ENCODE measurements at regions not wholly inside any gene's neighbourhood (a gene's known extent, or its start where the extent isn't known, plus 50 kb on each side); places are given as distances from the start of the nearest gene placed in this dataset.
"Not testable (repeated sequence)": the region's sequence is repeated elsewhere in the genome, so short reads cannot be mapped to it uniquely, and the experiment has no call there.

- no peak overlapping the region for H3K27ac ChIP-seq (ENCODE audit: extremely low read length, insufficient read depth, low read length)
- ChIA-PET POLR2A (no interaction called here), CTCF (ENCODE audit: low intra/inter-chr PET ratio, low total read pairs) (no interaction called here)
- in situ Hi-C loops (cut with HindIII; ENCODE audit: extremely low pct_ligation_motif_present, low pct_unique_long_range_greater_than_20kb) (no loop called here), intact Hi-C loops (cut with micrococcal nuclease; ENCODE audit: unreplicated experiment) (no loop called here)
- H3K27me3 ChIP-seq (ENCODE audit: control insufficient read depth in 1 of 2, insufficient read depth in 2 of 2, low read length in 2 of 2), result no peaks in the 10 kb centered on the region
- 92% methylated on average over 5 of the region's 5 CpGs for WGBS (ENCODE audit: low lambda C conversion rate)
- no peaks in the 10 kb centered on the region for H3K9me3 ChIP-seq (ENCODE audit: low read length)
- peaks cover 23% of the 10 kb centered on the region for H3K4me1 ChIP-seq (ENCODE audit: insufficient read depth, low read length)
- FAIRE-seq, result no peak
- H3K36me3 ChIP-seq (replicated peaks in 1 of 2; ENCODE audit: control insufficient read depth in 1 of 2, insufficient read depth in 2 of 2, low read length in 2 of 2), result no peaks in the 10 kb centered on the region
- no peak for TF ChIP-seq ZNF772 (CRISPR knock-in tag; IDR thresholded peaks at IDR 0.05)
- TF ChIP-seq ZNF746 (CRISPR knock-in tag; IDR thresholded peaks at IDR 0.05), result no peak
- no peak for TF ChIP-seq ZNF7 (CRISPR knock-in tag; IDR thresholded peaks at IDR 0.05)
- TF ChIP-seq ZNF800 (CRISPR knock-in tag; IDR thresholded peaks at IDR 0.05), result no peak
- TF ChIP-seq YEATS4 (CRISPR knock-in tag; IDR thresholded peaks at IDR 0.05; ENCODE audit: borderline replicate concordance), result no peak
- TF ChIP-seq ZBTB8A (CRISPR knock-in tag; IDR thresholded peaks at IDR 0.05; ENCODE audit: borderline replicate concordance, low read depth), result no peak
- no peak for TF ChIP-seq MIER3 (CRISPR knock-in tag; IDR thresholded peaks at IDR 0.05; ENCODE audit: borderline replicate concordance)
- TF ChIP-seq ZNF720 (CRISPR knock-in tag; IDR thresholded peaks at IDR 0.05), result no peak
- TF ChIP-seq ZNF652 (CRISPR knock-in tag; IDR thresholded peaks at IDR 0.05; ENCODE audit: borderline replicate concordance, low read depth), result no peak
- no peak for TF ChIP-seq RELA (CRISPR knock-in tag; IDR thresholded peaks at IDR 0.05)
- TF ChIP-seq ZNF558 (CRISPR knock-in tag; IDR thresholded peaks at IDR 0.05; ENCODE audit: borderline replicate concordance), result no peak
- no peak for TF ChIP-seq ZNF264 (CRISPR knock-in tag; IDR thresholded peaks at IDR 0.05)
- TF ChIP-seq HOXA9 (CRISPR knock-in tag; IDR thresholded peaks at IDR 0.05; ENCODE audit: borderline replicate concordance), result no peak
- TF ChIP-seq ZNF431 (CRISPR knock-in tag; IDR thresholded peaks at IDR 0.05; ENCODE audit: borderline replicate concordance, low read depth), result no peak
- TF ChIP-seq POLR2G (IDR thresholded peaks at IDR 0.05; ENCODE audit: low read depth, low read length), result no peak
- TF ChIP-seq POGZ (CRISPR knock-in tag; IDR thresholded peaks at IDR 0.05), result no peak
- no peak for TF ChIP-seq SATB2 (CRISPR knock-in tag; IDR thresholded peaks at IDR 0.05)
- TF ChIP-seq ZNF850 (CRISPR knock-in tag; conservative IDR thresholded peaks at IDR 0.05), result no peak
- no peak for TF ChIP-seq ZIK1 (CRISPR knock-in tag; IDR thresholded peaks at IDR 0.05; ENCODE audit: borderline replicate concordance, low read depth)
- no peak for TF ChIP-seq ZNF780A (CRISPR knock-in tag; IDR thresholded peaks at IDR 0.05)
- no peak overlapping the region for H3K9ac ChIP-seq (ENCODE audit: insufficient read depth, low read depth, low read length)
- no peak overlapping the region for H3K4me2 ChIP-seq (ENCODE audit: low read depth, low read length)
- H3K79me2 ChIP-seq (ENCODE audit: insufficient read depth, low read length), result no peaks in the 10 kb centered on the region
- H4K20me1 ChIP-seq (ENCODE audit: insufficient read depth, low read length), result no peaks in the 10 kb centered on the region
- H2AFZ ChIP-seq (ENCODE audit: low read length), result no peak overlapping the region
- DNase-seq (ENCODE audit: low spot score), result no peak
- no peak for ATAC-seq
- no TSS peak for BruUV-seq (replicated peaks)
- H3K4me3 ChIP-seq (replicated peaks in 1 of 3; ENCODE audit: insufficient read depth in 1 of 3, low read depth in 2 of 3, low read length in 3 of 3), result no peak overlapping the region
These were observed 113.6 kb downstream of the ACTL7B start for GRCh38 chr9:108742191-108742590.

- H3K27me3 ChIP-seq (ENCODE audit: control insufficient read depth in 1 of 2, insufficient read depth in 2 of 2, low read length in 2 of 2); in situ Hi-C loops (cut with HindIII; ENCODE audit: extremely low pct_ligation_motif_present, low pct_unique_long_range_greater_than_20kb); FAIRE-seq; H3K9me3 ChIP-seq (ENCODE audit: low read length); ATAC-seq; H4K20me1 ChIP-seq (ENCODE audit: insufficient read depth, low read length); H3K36me3 ChIP-seq (replicated peaks in 1 of 2; ENCODE audit: control insufficient read depth in 1 of 2, insufficient read depth in 2 of 2, low read length in 2 of 2); CTCF ChIA-PET (ENCODE audit: low intra/inter-chr PET ratio, low total read pairs); DNase-seq (ENCODE audit: low spot score); H3K27ac ChIP-seq (ENCODE audit: extremely low read length, insufficient read depth, low read length); H3K4me3 ChIP-seq (replicated peaks in 1 of 3; ENCODE audit: insufficient read depth in 1 of 3, low read depth in 2 of 3, low read length in 3 of 3); POLR2A ChIA-PET; H3K9ac ChIP-seq (ENCODE audit: insufficient read depth, low read depth, low read length); BruUV-seq (replicated peaks); H2AFZ ChIP-seq (ENCODE audit: low read length); H3K4me2 ChIP-seq (ENCODE audit: low read depth, low read length); intact Hi-C loops (cut with micrococcal nuclease; ENCODE audit: unreplicated experiment); H3K79me2 ChIP-seq (ENCODE audit: insufficient read depth, low read length): not testable (repeated sequence)
- peaks cover 20% of the 10 kb centered on the region for H3K4me1 ChIP-seq (ENCODE audit: insufficient read depth, low read length)
- WGBS (ENCODE audit: low lambda C conversion rate), result 5% methylated on average over 1 of the region's 1 CpG
These were observed 124.5 kb downstream of the ACTL7B start for GRCh38 chr9:108731292-108731691.

Measured in HepG2 (cell line).